ENCODE measurements at regions not wholly inside any gene's neighbourhood (a gene's known extent, or its start where the extent isn't known, plus 50 kb on each side); places are given as distances from the start of the nearest gene placed in this dataset.

- TF ChIP-seq CTCF (IDR thresholded peaks at IDR 0.05): no peak
- no peak for TF ChIP-seq POLR2A (IDR thresholded peaks at IDR 0.05)
These were observed 137.6 kb upstream of the ATXN1 start for GRCh38 chr6:16898640-16899396.
